HG02642 (cell line): ENCODE measurements at regions not wholly inside any gene's neighbourhood (a gene's known extent, or its start where the extent isn't known, plus 50 kb on each side); places are given as distances from the start of the nearest gene placed in this dataset.
A peak's percentile ranks its signal among the peaks of the same experiment; 100 is the strongest.
"Not testable (repeated sequence)": the region's sequence is repeated elsewhere in the genome, so short reads cannot be mapped to it uniquely, and the experiment has no call there.

Experiments used
- ATAC-seq: cut with Tn5 transposase; IDR thresholded peaks from one replicate; pipeline ENCODE4 v1.9.1; 2021; ENCODE audit warnings: mild to moderate bottlenecking; ENCODE audit not compliant: unreplicated experiment, poor library complexity

- no peak for ATAC-seq
Measured at GRCh38 chr4:62495032-62495431, 1294.9 kb downstream of the ADGRL3 start.

GRCh38 chr4:62491756-62492155, 1291.6 kb downstream of the ADGRL3 start:
- ATAC-seq: not testable (repeated sequence)

DNA sequence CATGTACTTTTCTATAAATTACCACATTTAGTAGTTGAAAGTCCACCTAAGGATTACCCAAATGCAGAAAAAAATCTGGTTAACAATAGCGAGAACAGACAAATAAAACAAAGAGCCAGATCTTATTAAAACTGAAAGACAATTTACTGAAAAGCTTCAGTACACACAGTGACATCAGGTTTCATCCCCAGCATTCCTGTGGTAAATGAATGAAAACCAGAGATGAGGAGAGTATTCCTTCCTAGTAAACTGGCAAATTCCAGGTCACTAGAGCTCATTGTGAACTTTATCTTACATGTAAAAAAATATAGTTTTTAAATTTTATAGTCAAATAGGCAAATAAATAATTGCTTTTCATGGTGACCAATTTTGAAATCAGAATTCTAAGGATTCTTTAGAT, 1290.5 kb downstream of the ADGRL3 start:
- no peak for ATAC-seq

- ATAC-seq: no peak
Measured at GRCh38 chr4:62487016-62487415, 1286.9 kb downstream of the ADGRL3 start.

DNA sequence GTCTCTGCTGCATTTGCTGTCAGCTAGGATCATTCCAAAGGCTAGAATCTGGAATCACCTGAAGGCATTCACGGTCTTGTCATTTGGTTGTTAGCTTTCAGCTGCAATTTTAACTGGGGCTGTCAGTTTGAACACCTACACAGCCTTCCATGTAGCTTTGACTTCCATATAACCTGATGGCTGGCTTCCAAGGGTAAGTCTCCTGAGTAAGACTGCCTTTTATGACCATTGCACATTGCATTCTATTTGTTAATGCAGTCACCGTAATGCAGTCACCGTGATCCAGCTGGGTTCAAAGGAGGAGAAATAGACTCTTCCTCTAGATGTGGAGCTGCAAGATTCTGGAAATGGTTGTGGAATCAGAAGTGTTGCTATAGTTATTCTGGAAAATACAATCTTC, 1284.2 kb downstream of the ADGRL3 start:
- no peak for ATAC-seq

GRCh38 chr4:62482355-62482754, 1282.2 kb downstream of the ADGRL3 start:
- ATAC-seq: no peak

DNA sequence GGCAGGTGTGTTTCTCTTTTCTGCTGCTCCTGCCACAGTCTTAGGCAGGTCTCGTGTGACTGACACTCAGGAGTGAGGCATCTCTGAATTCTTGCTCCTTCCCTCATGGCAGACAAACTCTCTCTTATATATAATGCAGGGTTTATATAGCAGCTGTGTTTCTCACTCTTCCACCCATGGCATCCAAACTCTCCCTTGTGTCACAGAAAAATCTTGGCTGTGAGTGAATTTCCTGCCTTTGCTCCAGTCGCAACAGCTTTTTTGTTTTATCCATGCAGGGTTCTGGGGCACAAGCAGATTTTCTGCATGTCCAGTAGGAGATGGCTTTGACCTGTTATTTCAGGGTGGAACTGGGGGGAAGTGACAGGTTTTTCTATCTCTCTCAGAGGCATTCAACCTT, 1275.5 kb downstream of the ADGRL3 start:
- no peak for ATAC-seq

GRCh38 chr4:62474802-62475201, 1274.7 kb downstream of the ADGRL3 start:
- no peak for ATAC-seq

DNA sequence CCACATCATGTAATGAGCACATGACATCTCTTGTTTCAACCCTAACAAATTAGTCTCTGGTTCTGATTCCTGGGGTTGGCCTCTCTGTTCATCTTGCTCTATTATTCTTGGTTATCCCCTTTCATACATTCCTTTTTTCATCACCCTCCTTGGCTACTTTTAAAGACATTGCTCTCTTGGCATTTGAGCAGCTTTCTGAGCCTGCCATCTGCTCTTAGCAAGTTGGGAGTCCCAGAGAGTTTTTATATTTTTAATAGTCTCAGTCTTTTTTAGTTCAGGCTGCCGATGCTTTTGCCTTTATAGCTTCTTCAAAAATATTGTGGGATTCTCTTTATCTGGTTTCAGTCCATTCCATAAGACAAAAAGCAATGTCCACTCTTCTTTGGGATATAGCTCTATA, 1270.9 kb downstream of the ADGRL3 start:
- no peak for ATAC-seq

DNA sequence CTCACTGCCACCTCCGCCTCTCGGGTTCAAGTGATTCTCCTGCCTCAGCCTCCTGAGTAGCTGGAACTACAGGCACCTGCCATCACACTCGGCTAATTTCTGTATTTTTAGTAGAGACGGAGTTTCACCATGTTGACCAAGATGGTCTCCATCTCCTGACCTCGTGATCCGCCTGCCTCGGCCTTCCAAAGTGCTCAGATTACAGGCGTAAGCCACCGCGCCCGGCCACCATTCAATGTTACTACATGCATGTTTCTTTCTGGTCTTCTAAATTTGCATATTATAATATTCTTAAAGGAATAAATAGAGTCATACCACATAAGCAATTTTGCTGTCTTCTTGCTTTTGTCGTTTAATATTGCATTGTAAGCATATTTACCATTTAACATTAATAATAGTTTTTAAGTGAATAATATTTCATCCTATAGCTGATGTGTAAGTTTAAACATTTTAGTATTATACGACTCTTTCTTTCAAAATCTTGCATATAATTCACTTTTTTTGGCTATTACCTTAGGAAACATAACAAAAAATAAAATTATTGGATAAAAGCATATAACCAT, 1270.4 kb downstream of the ADGRL3 start:
- ATAC-seq: no peak

- ATAC-seq: no peak
Measured at GRCh38 chr4:62470020-62470419, 1269.9 kb downstream of the ADGRL3 start.

GRCh38 chr4:62461961-62462360, 1261.8 kb downstream of the ADGRL3 start:
- ATAC-seq: no peak

- no peak for ATAC-seq
Measured at GRCh38 chr4:62460329-62460728, 1260.2 kb downstream of the ADGRL3 start.

DNA sequence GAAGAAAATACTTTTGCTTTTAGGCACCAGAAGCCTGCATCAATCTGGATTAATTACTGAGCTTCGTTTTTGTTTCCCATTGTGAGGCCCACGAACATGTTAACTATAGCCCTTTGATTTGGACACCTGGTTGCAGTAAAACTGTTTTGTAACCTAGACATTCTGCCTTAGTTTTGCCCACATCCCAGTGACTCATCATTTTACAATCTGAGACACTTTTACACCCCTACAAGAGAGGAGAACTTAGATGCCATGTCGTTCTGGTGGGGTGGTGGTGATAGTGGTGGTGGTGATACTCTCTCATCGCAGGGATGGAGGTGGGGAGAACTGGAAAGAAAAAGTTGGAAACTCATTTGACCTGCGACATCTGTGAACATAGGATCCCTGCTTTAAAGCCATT, 1257.2 kb downstream of the ADGRL3 start:
- ATAC-seq: no peak

DNA sequence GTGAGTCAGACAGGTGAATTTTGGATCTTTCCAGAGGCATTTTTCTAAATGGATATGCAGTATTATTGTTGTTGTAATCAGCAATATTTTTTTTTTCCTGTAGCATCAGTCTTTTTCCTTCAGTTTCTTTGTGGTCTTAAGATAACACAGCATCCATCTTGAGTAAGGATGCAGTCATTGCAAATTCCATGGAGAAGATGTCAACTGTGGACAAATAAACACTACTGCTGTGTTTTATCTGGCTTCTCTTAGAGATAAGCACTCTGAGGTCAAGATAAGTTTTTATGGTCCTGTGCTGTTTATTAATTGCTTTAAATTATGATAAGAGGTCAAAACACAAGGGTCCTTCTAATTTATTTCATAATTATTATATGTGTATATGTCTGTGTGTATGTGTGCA, 1255.7 kb downstream of the ADGRL3 start:
- no peak for ATAC-seq

DNA sequence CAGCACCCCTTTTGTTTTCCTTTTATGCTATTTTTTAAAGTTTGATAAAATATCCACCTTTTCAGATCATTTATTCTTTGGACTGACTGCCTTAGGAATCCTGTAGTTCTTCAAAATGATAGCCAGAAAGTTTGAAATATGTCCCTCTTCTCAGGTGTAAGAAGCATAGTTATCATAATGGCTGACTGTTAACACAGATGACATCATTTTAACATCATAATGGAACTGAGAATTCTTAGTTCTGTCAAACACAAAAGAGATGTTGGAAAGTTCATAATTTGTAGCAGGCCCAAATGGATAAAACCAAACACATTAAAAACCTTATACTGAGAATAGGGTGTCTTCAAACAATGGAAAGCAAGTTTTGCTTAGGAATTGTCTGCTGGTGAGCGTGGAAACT, 1254.4 kb downstream of the ADGRL3 start:
- no peak for ATAC-seq

- no peak for ATAC-seq
Measured at GRCh38 chr4:62450740-62451139, 1250.6 kb downstream of the ADGRL3 start.

GRCh38 chr4:62449538-62449937, 1249.4 kb downstream of the ADGRL3 start:
- no peak for ATAC-seq

GRCh38 chr4:62448911-62449310, 1248.8 kb downstream of the ADGRL3 start:
- ATAC-seq: no peak

DNA sequence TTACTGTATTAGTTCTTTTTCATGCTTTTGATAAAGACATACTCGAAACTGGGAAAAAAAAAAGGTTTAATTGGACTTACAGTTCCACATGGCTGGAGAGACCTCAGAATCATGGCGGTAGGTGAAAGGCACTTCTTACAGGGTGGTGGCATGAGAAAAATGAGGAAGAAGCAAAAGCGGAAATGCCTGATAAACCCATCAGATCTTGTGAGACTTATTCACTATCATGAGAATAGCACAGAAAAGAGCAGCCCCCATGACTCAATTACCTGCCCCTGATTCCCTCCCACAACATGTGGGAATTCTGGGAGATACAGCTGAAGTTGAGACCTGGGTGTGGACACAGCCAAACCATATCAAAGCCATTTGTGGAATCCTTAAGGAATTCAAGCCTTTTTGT, 1238.9 kb downstream of the ADGRL3 start:
- no peak for ATAC-seq

DNA sequence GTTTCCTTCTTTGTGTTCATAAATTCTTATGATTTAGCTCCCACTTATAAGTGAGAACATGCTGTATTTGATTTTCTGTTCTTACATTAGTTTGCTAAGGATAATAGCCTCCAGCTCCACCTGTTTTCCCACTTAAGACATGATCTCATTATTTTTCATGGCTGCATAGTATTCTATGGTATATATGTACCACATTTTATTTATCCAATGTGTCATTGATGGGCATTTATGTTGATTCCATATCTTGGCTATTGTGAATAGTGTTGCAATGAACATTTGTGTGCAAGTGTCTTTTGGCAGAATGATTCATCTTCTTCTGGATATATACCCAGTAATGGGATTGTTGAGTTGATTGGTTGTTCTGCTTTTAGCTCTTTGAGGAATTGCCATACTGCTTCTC, 1234.8 kb downstream of the ADGRL3 start:
- no peak for ATAC-seq

- peak; percentile 71 for ATAC-seq
Measured at GRCh38 chr4:62431513-62432231, 1231.5 kb downstream of the ADGRL3 start.
